ENCODE measurements at regions not wholly inside any gene's neighbourhood (a gene's known extent, or its start where the extent isn't known, plus 50 kb on each side); places are given as distances from the start of the nearest gene placed in this dataset.

DNA sequence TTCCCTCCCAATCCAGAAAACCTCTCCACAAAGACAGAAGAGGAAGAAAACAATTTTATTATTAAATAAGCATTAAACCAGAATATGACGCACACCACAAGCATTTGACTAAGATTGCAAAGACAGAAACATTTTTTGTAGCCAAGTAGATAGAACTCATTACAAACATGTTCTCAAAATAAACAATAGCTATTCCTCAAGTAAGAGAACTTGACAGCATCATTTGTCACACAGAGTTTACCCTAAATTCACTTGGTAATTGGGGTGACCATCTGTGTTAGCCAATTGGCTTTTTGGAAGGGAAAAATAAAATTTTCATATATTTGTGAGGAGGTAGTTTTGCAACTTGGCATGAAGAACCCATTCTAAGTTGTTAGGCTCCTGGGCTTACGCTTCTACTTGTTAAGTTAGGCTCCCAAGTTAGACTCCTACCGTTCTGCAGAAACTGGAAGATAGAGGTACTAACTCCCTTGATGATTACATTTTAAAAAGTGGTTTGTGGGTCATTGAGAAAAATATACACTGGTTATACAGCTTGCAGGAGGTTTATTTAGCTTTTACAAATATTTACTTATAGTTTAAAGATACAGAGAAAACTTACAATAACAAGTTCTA is 618.6 kb upstream of the CNTNAP2 start:
- TF ChIP-seq, protein P1, sequence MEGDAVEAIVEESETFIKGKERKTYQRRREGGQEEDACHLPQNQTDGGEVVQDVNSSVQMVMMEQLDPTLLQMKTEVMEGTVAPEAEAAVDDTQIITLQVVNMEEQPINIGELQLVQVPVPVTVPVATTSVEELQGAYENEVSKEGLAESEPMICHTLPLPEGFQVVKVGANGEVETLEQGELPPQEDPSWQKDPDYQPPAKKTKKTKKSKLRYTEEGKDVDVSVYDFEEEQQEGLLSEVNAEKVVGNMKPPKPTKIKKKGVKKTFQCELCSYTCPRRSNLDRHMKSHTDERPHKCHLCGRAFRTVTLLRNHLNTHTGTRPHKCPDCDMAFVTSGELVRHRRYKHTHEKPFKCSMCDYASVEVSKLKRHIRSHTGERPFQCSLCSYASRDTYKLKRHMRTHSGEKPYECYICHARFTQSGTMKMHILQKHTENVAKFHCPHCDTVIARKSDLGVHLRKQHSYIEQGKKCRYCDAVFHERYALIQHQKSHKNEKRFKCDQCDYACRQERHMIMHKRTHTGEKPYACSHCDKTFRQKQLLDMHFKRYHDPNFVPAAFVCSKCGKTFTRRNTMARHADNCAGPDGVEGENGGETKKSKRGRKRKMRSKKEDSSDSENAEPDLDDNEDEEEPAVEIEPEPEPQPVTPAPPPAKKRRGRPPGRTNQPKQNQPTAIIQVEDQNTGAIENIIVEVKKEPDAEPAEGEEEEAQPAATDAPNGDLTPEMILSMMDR (IDR thresholded peaks at IDR 0.05): no peak
- no peak for TF ChIP-seq POLR2A (IDR thresholded peaks at IDR 0.05)
